HepG2 (cell line): ENCODE measurements at regions not wholly inside any gene's neighbourhood (a gene's known extent, or its start where the extent isn't known, plus 50 kb on each side); places are given as distances from the start of the nearest gene placed in this dataset.

Experiments
- ATAC-seq: fragments of 200-7000 bp; cut with Tn5 transposase; 3 replicates; pipeline ENCODE4 v1.9.1; 2020; ENCODE audit warnings: mild to moderate bottlenecking, moderate library complexity
- BruUV-seq: library from RNA; stranded (reverse); fragments of 400-500 nt; replicated peaks from 2 replicates; lab custom pipeline; 2021; lab: Mats Ljungman, UMichigan
- CTCF ChIA-PET: fragments of 300-600 bp; formaldehyde crosslinking; extraction: SDS; loops from one replicate; lab custom pipeline; 2021; ENCODE audit warnings: low total read pairs, inconsistent platforms, low intra/inter-chr PET ratio; lab: Yijun Ruan, JAX
- POLR2A ChIA-PET: fragments of 350-600 bp; sonication (Branson Sonifier 250); formaldehyde crosslinking; loops from one replicate; lab custom pipeline; 2020; ENCODE audit warnings: antibody characterized with exemption, inconsistent platforms; lab: Yijun Ruan, JAX
- DNase-seq: peaks from one replicate; pipeline ENCODE4 v3.0.0-alpha.2; 2015; ENCODE audit warnings: low spot score
- FAIRE-seq: peaks from 3 replicates; lab custom pipeline; 2011; peaks lifted over from hg19 to GRCh38; lab: Jason Lieb, UNC
- H2AFZ ChIP-seq: one replicate; pipeline ENCODE4 v1.6.1; 2011; ENCODE audit warnings: low read length, inconsistent platforms
- H3K27ac ChIP-seq: fragments of 300-600 bp; 3 replicates; pipeline ENCODE4 v1.8.0; 2011; ENCODE audit warnings: mixed run types, mild to moderate bottlenecking, mixed read lengths, low read length, inconsistent platforms; ENCODE audit not compliant: insufficient read depth; ENCODE audit errors: extremely low read length
- H3K27me3 ChIP-seq, 2 experiments: fragments of 200-600 bp in 1 of 2; 2 replicates in 1 of 2; 3 replicates in 1 of 2; pipeline versions ENCODE4 v1.6.0 to v1.8.0; 2011; ENCODE audit warnings: low read length in 2 of 2, mild to moderate bottlenecking in 2 of 2, moderate library complexity in 2 of 2, inconsistent platforms in 1 of 2; ENCODE audit not compliant: insufficient read depth in 2 of 2, control insufficient read depth in 1 of 2
- H3K36me3 ChIP-seq, 2 experiments: fragments of 200-600 bp in 1 of 2; replicated peaks in 1 of 2; 2 replicates in 1 of 2; 3 replicates in 1 of 2; pipeline versions ENCODE4 v1.5.1 to v1.8.0; 2011; ENCODE audit warnings: low read length in 2 of 2, inconsistent platforms in 1 of 2; ENCODE audit not compliant: insufficient read depth in 2 of 2, control insufficient read depth in 1 of 2
- H3K4me1 ChIP-seq: 2 replicates; pipeline ENCODE4 v1.5.1; 2012; ENCODE audit warnings: low read length, inconsistent platforms; ENCODE audit not compliant: insufficient read depth
- H3K4me2 ChIP-seq: 2 replicates; pipeline ENCODE4 v1.6.0; 2011; ENCODE audit warnings: low read depth, low read length, inconsistent platforms
- H3K4me3 ChIP-seq, 3 experiments: fragments of 200-600 bp in 1 of 3; sonication (generic), shearing (Covaris generic) in 1 of 3; replicated peaks in 1 of 3; 2 replicates each; pipeline ENCODE4 v1.5.1; 2011 to 2016; ENCODE audit warnings: low read length in 3 of 3, inconsistent platforms in 2 of 3, low read depth in 2 of 3, mild to moderate bottlenecking in 2 of 3, control low read depth in 1 of 3, mixed read lengths in 1 of 3; ENCODE audit not compliant: insufficient read depth in 1 of 3
- H3K79me2 ChIP-seq: one replicate; pipeline ENCODE4 v1.6.1; 2011; ENCODE audit warnings: low read length, inconsistent platforms; ENCODE audit not compliant: insufficient read depth
- H3K9ac ChIP-seq: 2 replicates; pipeline ENCODE4 v1.6.0; 2011; ENCODE audit warnings: mild to moderate bottlenecking, low read depth, low read length, inconsistent platforms; ENCODE audit not compliant: insufficient read depth
- H3K9me3 ChIP-seq: 2 replicates; pipeline ENCODE4 v1.5.1; 2012; ENCODE audit warnings: mild to moderate bottlenecking, low read length
- H4K20me1 ChIP-seq: 2 replicates; pipeline ENCODE4 v1.6.0; 2011; ENCODE audit warnings: inconsistent platforms, mild to moderate bottlenecking, low read length, moderate library complexity; ENCODE audit not compliant: insufficient read depth
- ARNT2 ChIP-seq: sonication (generic); formaldehyde crosslinking; IDR thresholded peaks from 2 replicates; pipeline ENCODE4 v1.8.0; 2022; ENCODE audit warnings: mild to moderate bottlenecking, low read depth, missing genetic modification reagents, moderate library complexity
- CHCHD3 ChIP-seq: sonication (generic); formaldehyde crosslinking; IDR thresholded peaks from 2 replicates; pipeline ENCODE4 v1.8.0; 2022; ENCODE audit warnings: mild to moderate bottlenecking, missing genetic modification reagents, moderate library complexity
- GFI1 ChIP-seq: sonication (generic); formaldehyde crosslinking; IDR thresholded peaks from 2 replicates; pipeline ENCODE4 v1.5.0; 2020; ENCODE audit warnings: missing genetic modification reagents, mild to moderate bottlenecking, borderline replicate concordance
- GTF3A ChIP-seq: sonication (generic); formaldehyde crosslinking; conservative IDR thresholded peaks from 2 replicates; pipeline ENCODE4 v1.4.0; 2020; ENCODE audit warnings: mild to moderate bottlenecking, missing genetic modification reagents
- HNRNPL ChIP-seq: fragments of 200-400 bp; formaldehyde crosslinking; IDR thresholded peaks from 2 replicates; pipeline ENCODE4 v1.6.1; 2017; ENCODE audit warnings: mild to moderate bottlenecking, low read depth, low read length
- MED8 ChIP-seq: sonication (generic); formaldehyde crosslinking; IDR thresholded peaks from 2 replicates; pipeline ENCODE4 v1.8.1; 2023; ENCODE audit warnings: mild to moderate bottlenecking, missing genetic modification reagents; ENCODE audit not compliant: insufficient replicate concordance
- RFX1 ChIP-seq: fragments of 450-650 bp; IDR thresholded peaks from 2 replicates; pipeline ENCODE4 v1.6.1; 2017
- SIN3A ChIP-seq: IDR thresholded peaks from 2 replicates; pipeline ENCODE4 v1.6.1; 2011; ENCODE audit warnings: low read depth, mild to moderate bottlenecking, control low read depth, low read length, borderline replicate concordance
- XBP1 ChIP-seq: sonication (generic); formaldehyde crosslinking; IDR thresholded peaks from 2 replicates; pipeline ENCODE4 v1.5.0; 2020; ENCODE audit warnings: missing genetic modification reagents
- ZFP36L2 ChIP-seq: sonication (generic); formaldehyde crosslinking; IDR thresholded peaks from 2 replicates; pipeline ENCODE4 v1.4.0; 2020; ENCODE audit warnings: missing genetic modification reagents
- ZNF335 ChIP-seq: sonication (generic); formaldehyde crosslinking; IDR thresholded peaks from 2 replicates; pipeline ENCODE4 v1.4.0; 2020; ENCODE audit warnings: missing genetic modification reagents
- ZNF552 ChIP-seq: sonication (generic); formaldehyde crosslinking; IDR thresholded peaks from 2 replicates; pipeline ENCODE4 v1.9.0; 2022; ENCODE audit warnings: missing genetic modification reagents, mild to moderate bottlenecking, borderline replicate concordance
- ZNF782 ChIP-seq: sonication (generic); formaldehyde crosslinking; IDR thresholded peaks from 2 replicates; pipeline ENCODE4 v1.4.0; 2020; ENCODE audit warnings: missing genetic modification reagents, mild to moderate bottlenecking, borderline replicate concordance
- ZSCAN22 ChIP-seq: sonication (generic); formaldehyde crosslinking; IDR thresholded peaks from 2 replicates; pipeline ENCODE4 v1.4.0; 2020; ENCODE audit warnings: mild to moderate bottlenecking, missing genetic modification reagents
- WGBS: methylation state at CpG from one replicate; pipeline ENCODE4 v1.1.6; 2017; ENCODE audit warnings: low lambda C conversion rate; 5-methylcytosine and 5-hydroxymethylcytosine counted together
- in situ Hi-C: cut with HindIII; loops from 2 replicates; pipeline ENCODE4 v1.10.0; 2017; ENCODE audit warnings: low pct_unique_long_range_greater_than_20kb; ENCODE audit not compliant: extremely low pct_ligation_motif_present
- intact Hi-C: fragments of 100-400 bp; cut with micrococcal nuclease; formaldehyde crosslinking; loops from one replicate; pipeline ENCODE4 v1.10.0; 2022; ENCODE audit not compliant: unreplicated experiment
- TF ChIP-seq, protein P1 (sequence below): IDR thresholded peaks from 2 replicates; pipeline ENCODE4 v1.6.1; 2016; ENCODE audit warnings: mild to moderate bottlenecking, missing biosample characterization, missing genetic modification reagents
- TF ChIP-seq, protein P2 (sequence below): sonication (generic); formaldehyde crosslinking; IDR thresholded peaks from 2 replicates; pipeline ENCODE4 v1.9.0; 2022; ENCODE audit warnings: low read depth, missing genetic modification reagents
- TF ChIP-seq, protein P3 (sequence below): sonication (generic); formaldehyde crosslinking; IDR thresholded peaks from 2 replicates; pipeline ENCODE4 v1.5.0; 2020; ENCODE audit warnings: missing genetic modification reagents
- TF ChIP-seq, protein P4 (sequence below): sonication (generic); formaldehyde crosslinking; IDR thresholded peaks from 2 replicates; pipeline ENCODE4 v1.4.0; 2020; ENCODE audit warnings: missing genetic modification reagents

DNA sequence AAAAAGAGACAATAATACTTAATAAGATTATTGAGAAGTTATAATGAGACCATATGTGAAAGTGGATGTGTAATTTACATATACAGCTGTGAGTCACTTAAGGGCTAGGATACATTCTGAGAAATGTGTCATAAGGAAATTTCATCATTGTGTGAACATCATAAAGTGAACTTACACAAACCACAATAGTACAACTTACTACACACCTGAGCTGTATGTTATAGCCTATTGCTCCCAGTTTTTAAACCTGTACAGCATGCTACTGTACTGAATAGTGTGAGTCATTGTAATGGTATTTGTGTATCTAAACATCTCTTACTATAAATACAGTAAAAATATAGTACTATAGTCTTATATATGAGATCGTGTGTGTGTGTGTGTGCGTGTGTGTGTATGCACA lies 1420.3 kb upstream of the PIK3C3 start:
- Histone ChIP-seq H2AFZ (no peak overlapping the region), H3K4me3 (no peak overlapping the region), H4K20me1 (no peaks in the 10 kb centered on the region), H3K36me3 (no peaks in the 10 kb centered on the region), H3K9me3 (no peaks in the 10 kb centered on the region), H3K4me2 (no peak overlapping the region), H3K79me2 (no peaks in the 10 kb centered on the region), H3K4me1 (no peaks in the 10 kb centered on the region)
- POLR2A ChIA-PET, result no interaction called here
- intact Hi-C loops (no loop called here), in situ Hi-C loops (loop anchor here (25.0 kb wide), 1 partner anchor 853 kb away; no protein-coding TSS in a partner anchor)
- 0% methylated on average over 2 of the region's 2 CpGs for WGBS
- ATAC-seq, result no peak
- BruUV-seq, result no TSS peak
- TF ChIP-seq XBP1 (CRISPR knock-in tag), result no peak
- no peak for TF ChIP-seq CHCHD3 (CRISPR knock-in tag)
- no peak for TF ChIP-seq GTF3A (CRISPR knock-in tag)
- TF ChIP-seq, protein P1, sequence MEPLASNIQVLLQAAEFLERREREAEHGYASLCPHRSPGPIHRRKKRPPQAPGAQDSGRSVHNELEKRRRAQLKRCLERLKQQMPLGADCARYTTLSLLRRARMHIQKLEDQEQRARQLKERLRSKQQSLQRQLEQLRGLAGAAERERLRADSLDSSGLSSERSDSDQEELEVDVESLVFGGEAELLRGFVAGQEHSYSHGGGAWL, result no peak
- TF ChIP-seq ZNF782 (CRISPR knock-in tag), result no peak
- TF ChIP-seq ARNT2 (CRISPR knock-in tag), result no peak
- TF ChIP-seq, protein P2, sequence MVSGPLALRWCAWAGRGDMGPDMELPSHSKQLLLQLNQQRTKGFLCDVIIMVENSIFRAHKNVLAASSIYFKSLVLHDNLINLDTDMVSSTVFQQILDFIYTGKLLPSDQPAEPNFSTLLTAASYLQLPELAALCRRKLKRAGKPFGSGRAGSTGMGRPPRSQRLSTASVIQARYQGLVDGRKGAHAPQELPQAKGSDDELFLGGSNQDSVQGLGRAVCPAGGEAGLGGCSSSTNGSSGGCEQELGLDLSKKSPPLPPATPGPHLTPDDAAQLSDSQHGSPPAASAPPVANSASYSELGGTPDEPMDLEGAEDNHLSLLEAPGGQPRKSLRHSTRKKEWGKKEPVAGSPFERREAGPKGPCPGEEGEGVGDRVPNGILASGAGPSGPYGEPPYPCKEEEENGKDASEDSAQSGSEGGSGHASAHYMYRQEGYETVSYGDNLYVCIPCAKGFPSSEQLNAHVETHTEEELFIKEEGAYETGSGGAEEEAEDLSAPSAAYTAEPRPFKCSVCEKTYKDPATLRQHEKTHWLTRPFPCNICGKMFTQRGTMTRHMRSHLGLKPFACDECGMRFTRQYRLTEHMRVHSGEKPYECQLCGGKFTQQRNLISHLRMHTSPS (CRISPR knock-in tag), result no peak
- no peak for TF ChIP-seq HNRNPL
- TF ChIP-seq ZFP36L2, result no peak
- no peak for TF ChIP-seq GFI1 (CRISPR knock-in tag)
- TF ChIP-seq, protein P3, sequence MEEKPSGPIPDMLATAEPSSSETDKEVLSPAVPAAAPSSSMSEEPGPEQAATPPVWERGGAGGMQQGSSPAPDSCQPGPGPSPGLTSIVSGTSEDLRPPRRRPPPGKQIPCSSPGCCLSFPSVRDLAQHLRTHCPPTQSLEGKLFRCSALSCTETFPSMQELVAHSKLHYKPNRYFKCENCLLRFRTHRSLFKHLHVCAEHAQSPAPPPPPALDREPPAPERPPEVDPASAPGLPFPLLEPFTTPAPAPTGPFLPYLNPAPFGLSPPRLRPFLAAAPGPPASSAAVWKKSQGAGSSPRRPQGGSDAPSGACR (CRISPR knock-in tag), result no peak
- TF ChIP-seq ZNF335 (CRISPR knock-in tag), result no peak
- TF ChIP-seq ZNF552, result no peak
- TF ChIP-seq ZSCAN22 (CRISPR knock-in tag), result no peak
- no peak for TF ChIP-seq MED8 (CRISPR knock-in tag)
- TF ChIP-seq RFX1, result no peak
- TF ChIP-seq, protein P4, sequence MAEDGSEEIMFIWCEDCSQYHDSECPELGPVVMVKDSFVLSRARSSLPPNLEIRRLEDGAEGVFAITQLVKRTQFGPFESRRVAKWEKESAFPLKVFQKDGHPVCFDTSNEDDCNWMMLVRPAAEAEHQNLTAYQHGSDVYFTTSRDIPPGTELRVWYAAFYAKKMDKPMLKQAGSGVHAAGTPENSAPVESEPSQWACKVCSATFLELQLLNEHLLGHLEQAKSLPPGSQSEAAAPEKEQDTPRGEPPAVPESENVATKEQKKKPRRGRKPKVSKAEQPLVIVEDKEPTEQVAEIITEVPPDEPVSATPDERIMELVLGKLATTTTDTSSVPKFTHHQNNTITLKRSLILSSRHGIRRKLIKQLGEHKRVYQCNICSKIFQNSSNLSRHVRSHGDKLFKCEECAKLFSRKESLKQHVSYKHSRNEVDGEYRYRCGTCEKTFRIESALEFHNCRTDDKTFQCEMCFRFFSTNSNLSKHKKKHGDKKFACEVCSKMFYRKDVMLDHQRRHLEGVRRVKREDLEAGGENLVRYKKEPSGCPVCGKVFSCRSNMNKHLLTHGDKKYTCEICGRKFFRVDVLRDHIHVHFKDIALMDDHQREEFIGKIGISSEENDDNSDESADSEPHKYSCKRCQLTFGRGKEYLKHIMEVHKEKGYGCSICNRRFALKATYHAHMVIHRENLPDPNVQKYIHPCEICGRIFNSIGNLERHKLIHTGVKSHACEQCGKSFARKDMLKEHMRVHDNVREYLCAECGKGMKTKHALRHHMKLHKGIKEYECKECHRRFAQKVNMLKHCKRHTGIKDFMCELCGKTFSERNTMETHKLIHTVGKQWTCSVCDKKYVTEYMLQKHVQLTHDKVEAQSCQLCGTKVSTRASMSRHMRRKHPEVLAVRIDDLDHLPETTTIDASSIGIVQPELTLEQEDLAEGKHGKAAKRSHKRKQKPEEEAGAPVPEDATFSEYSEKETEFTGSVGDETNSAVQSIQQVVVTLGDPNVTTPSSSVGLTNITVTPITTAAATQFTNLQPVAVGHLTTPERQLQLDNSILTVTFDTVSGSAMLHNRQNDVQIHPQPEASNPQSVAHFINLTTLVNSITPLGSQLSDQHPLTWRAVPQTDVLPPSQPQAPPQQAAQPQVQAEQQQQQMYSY (CRISPR knock-in tag), result no peak
- TF ChIP-seq SIN3A, result no peak
- TF ChIP-seq, all 625 proteins: peak for 0
- FAIRE-seq (no peak), DNase-seq (no peak)
- H3K9ac ChIP-seq, result no peak overlapping the region
- CTCF ChIA-PET, result no interaction called here
- H3K27ac ChIP-seq, result no peak overlapping the region
- no peaks in the 10 kb centered on the region for H3K27me3 ChIP-seq
